H9 (cell line): ENCODE measurements at regions not wholly inside any gene's neighbourhood (a gene's known extent, or its start where the extent isn't known, plus 50 kb on each side); places are given as distances from the start of the nearest gene placed in this dataset.

ENCODE experiments used
- DNase-seq: peaks from one replicate; pipeline ENCODE4 v3.0.0-alpha.2; 2017
- H2AFZ ChIP-seq: one replicate; pipeline ENCODE4 v1.6.1; 2013; ENCODE audit warnings: mild to moderate bottlenecking, low read length, control low read depth, moderate library complexity
- H2AK5ac ChIP-seq: 2 replicates; pipeline ENCODE4 v1.6.1; 2013; ENCODE audit warnings: low read length, control low read depth, mixed read lengths; ENCODE audit not compliant: insufficient read length
- H2BK120ac ChIP-seq: one replicate; pipeline ENCODE4 v1.6.1; 2013; ENCODE audit warnings: low read depth, mild to moderate bottlenecking, low read length, control low read depth, inconsistent platforms; ENCODE audit not compliant: poor library complexity, severe bottlenecking
- H2BK12ac ChIP-seq: 2 replicates; pipeline ENCODE4 v1.6.1; 2013; ENCODE audit warnings: low read length, control low read depth, mixed read lengths, low read depth; ENCODE audit not compliant: insufficient read length
- H2BK15ac ChIP-seq: 2 replicates; pipeline ENCODE4 v1.6.1; 2013; ENCODE audit warnings: low read depth, low read length, control low read depth
- H2BK20ac ChIP-seq: one replicate; pipeline ENCODE4 v1.6.1; 2013; ENCODE audit warnings: low read depth, mild to moderate bottlenecking, low read length, control low read depth, inconsistent platforms; ENCODE audit not compliant: poor library complexity, severe bottlenecking
- H2BK5ac ChIP-seq: 2 replicates; pipeline ENCODE4 v1.6.1; 2013; ENCODE audit warnings: low read length, control low read depth, mixed read lengths; ENCODE audit not compliant: insufficient read length
- H3K14ac ChIP-seq: 2 replicates; pipeline ENCODE4 v1.6.1; 2013; ENCODE audit warnings: low read length, control low read depth; ENCODE audit not compliant: insufficient read depth
- H3K18ac ChIP-seq: 2 replicates; pipeline ENCODE4 v1.6.1; 2013; ENCODE audit warnings: low read depth, mild to moderate bottlenecking, mixed read lengths, low read length, control low read depth; ENCODE audit not compliant: insufficient read length
- H3K23ac ChIP-seq: 2 replicates; pipeline ENCODE4 v1.6.1; 2013; ENCODE audit warnings: low read length, control low read depth, mixed read lengths, low read depth; ENCODE audit not compliant: insufficient read length
- H3K23me2 ChIP-seq: 2 replicates; pipeline ENCODE4 v1.6.1; 2013; ENCODE audit warnings: low read depth, mild to moderate bottlenecking, mixed read lengths, low read length, control low read depth; ENCODE audit not compliant: insufficient read length, poor library complexity, severe bottlenecking
- H3K27ac ChIP-seq: 2 replicates; pipeline ENCODE4 v1.5.1; 2013; ENCODE audit warnings: low read length, control low read depth, mixed read lengths, low read depth; ENCODE audit not compliant: insufficient read length
- H3K27me3 ChIP-seq: 2 replicates; pipeline ENCODE4 v1.6.1; 2013; ENCODE audit warnings: low read length, control low read depth, inconsistent platforms; ENCODE audit not compliant: insufficient read depth
- H3K4ac ChIP-seq: 2 replicates; pipeline ENCODE4 v1.6.1; 2013; ENCODE audit warnings: low read depth, mild to moderate bottlenecking, control low read depth, inconsistent platforms, low read length, moderate library complexity
- H3K4me1 ChIP-seq: 2 replicates; pipeline ENCODE4 v1.6.1; 2013; ENCODE audit warnings: low read length, control low read depth, inconsistent platforms; ENCODE audit not compliant: insufficient read depth
- H3K4me2 ChIP-seq: 2 replicates; pipeline ENCODE4 v1.6.1; 2013; ENCODE audit warnings: low read length, control low read depth, mixed read lengths; ENCODE audit not compliant: insufficient read length, insufficient read depth
- H3K56ac ChIP-seq: 2 replicates; pipeline ENCODE4 v1.6.1; 2013; ENCODE audit warnings: low read depth, mild to moderate bottlenecking, mixed read lengths, low read length, control low read depth; ENCODE audit not compliant: insufficient read length
- H3K79me1 ChIP-seq: 2 replicates; pipeline ENCODE4 v1.6.1; 2013; ENCODE audit warnings: low read depth, mild to moderate bottlenecking, moderate library complexity, low read length, control low read depth, inconsistent platforms; ENCODE audit not compliant: insufficient read depth, poor library complexity, severe bottlenecking
- H3K79me2 ChIP-seq: 2 replicates; pipeline ENCODE4 v1.6.1; 2013; ENCODE audit warnings: low read length, control low read depth, inconsistent platforms; ENCODE audit not compliant: insufficient read depth
- H3K9ac ChIP-seq: 2 replicates; pipeline ENCODE4 v1.6.1; 2013; ENCODE audit warnings: low read length, control low read depth, mixed read lengths; ENCODE audit not compliant: insufficient read length; ENCODE audit errors: extremely low read depth
- H3K9me3 ChIP-seq: one replicate; pipeline ENCODE4 v1.6.1; 2013; ENCODE audit warnings: low read depth, low read length, inconsistent platforms; ENCODE audit not compliant: control insufficient read depth
- H3T11ph ChIP-seq: one replicate; pipeline ENCODE4 v1.6.1; 2013; ENCODE audit warnings: mild to moderate bottlenecking, low read length, control low read depth, inconsistent platforms
- H4K20me1 ChIP-seq: one replicate; pipeline ENCODE4 v1.6.1; 2013; ENCODE audit not compliant: control insufficient read depth, insufficient read length, insufficient read depth
- H4K5ac ChIP-seq: 2 replicates; pipeline ENCODE4 v1.6.1; 2013; ENCODE audit warnings: low read depth, mild to moderate bottlenecking, mixed read lengths, low read length, control low read depth; ENCODE audit not compliant: insufficient read length
- H4K8ac ChIP-seq: replicated peaks from 2 replicates; pipeline ENCODE4 v1.6.1; 2013; ENCODE audit warnings: low read length, control low read depth, mixed read lengths, low read depth; ENCODE audit not compliant: insufficient read length
- H4K91ac ChIP-seq: 2 replicates; pipeline ENCODE4 v1.6.1; 2013; ENCODE audit warnings: low read depth, mild to moderate bottlenecking, moderate library complexity, mixed read lengths, low read length, control low read depth; ENCODE audit not compliant: insufficient read length
- H3K27ac Mint-ChIP-seq, 3 experiments: 2 replicates in 2 of 3; 3 replicates in 1 of 3; pipeline ENCODE4 v1.8.0; 2020 to 2021; ENCODE audit warnings: mixed read lengths in 3 of 3, mild to moderate bottlenecking in 1 of 3, moderate library complexity in 1 of 3
- H3K27me3 Mint-ChIP-seq: 2 replicates; pipeline ENCODE4 v1.8.0; 2021; ENCODE audit warnings: low read depth, mild to moderate bottlenecking, moderate library complexity, mixed read lengths
- H3K36me3 Mint-ChIP-seq, 3 experiments: 2 replicates in 2 of 3; 3 replicates in 1 of 3; pipeline ENCODE4 v1.8.0; 2020 to 2021; ENCODE audit warnings: low read depth in 3 of 3, mixed read lengths in 3 of 3; ENCODE audit not compliant: insufficient read depth in 1 of 3
- H3K4me1 Mint-ChIP-seq, 2 experiments: 2 replicates each; pipeline ENCODE4 v1.8.0; 2020; ENCODE audit warnings: mixed read lengths in 2 of 2
- H3K4me3 Mint-ChIP-seq, 2 experiments: 2 replicates in 1 of 2; 3 replicates in 1 of 2; pipeline ENCODE4 v1.8.0; 2020 to 2021; ENCODE audit warnings: mild to moderate bottlenecking in 2 of 2, mixed read lengths in 2 of 2, moderate library complexity in 1 of 2
- H3K9me3 Mint-ChIP-seq, 2 experiments: 2 replicates in 1 of 2; 3 replicates in 1 of 2; pipeline ENCODE4 v1.8.0; 2020; ENCODE audit warnings: mild to moderate bottlenecking in 2 of 2, mixed read lengths in 2 of 2, moderate library complexity in 1 of 2
- WGBS: extraction: QIAGEN DNeasy Blood & Tissue Kit; methylation state at CpG from one replicate; pipeline ENCODE4 v1.1.7; 2013; ENCODE audit warnings: missing lambda C conversion rate, low lambda C conversion rate, mixed read lengths; ENCODE audit not compliant: insufficient read length; ENCODE audit errors: extremely low coverage; 5-methylcytosine and 5-hydroxymethylcytosine counted together
- TF ChIP-seq, protein P1 (sequence below): fragments of 200-600 bp; sonication (generic); conservative IDR thresholded peaks from 3 replicates; pipeline ENCODE4 v1.8.0; 2021; ENCODE audit warnings: antibody characterized with exemption, mild to moderate bottlenecking

DNA sequence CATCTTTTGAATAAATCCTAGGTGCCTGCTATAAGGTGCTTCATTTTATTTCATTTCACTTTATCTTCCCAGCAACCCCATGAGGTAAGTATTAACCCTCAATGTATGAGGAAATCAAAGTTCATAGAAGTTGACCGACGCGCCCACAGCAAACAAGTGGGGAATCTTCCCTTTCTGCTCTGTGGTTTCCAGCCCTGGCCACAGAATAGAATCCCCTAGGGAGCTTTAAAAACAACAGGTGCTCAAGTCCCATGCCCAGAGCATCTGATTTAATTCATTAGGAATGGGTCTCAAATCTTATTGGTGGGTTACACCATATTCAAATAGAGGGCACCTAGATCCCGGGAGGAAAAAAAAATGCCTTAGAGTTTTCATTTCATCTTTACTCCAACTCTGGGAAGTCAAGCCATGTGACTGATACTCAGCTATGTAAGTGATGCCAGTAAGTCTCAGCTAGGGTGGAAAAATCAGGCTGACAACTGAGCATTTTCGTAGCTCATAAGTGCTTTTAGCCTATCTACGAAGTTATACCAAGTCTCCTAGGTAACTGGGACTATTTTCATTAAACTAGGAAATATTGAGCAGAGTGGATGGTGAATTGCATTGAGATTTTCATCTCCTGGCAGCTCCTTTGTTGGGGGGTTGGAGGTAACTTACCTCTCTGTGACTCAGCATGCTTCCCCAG lies 353.4 kb upstream of the SLC30A5 start:
- Histone ChIP-seq H2BK12ac (no peak overlapping the region), H3K27me3 (no peaks in the 10 kb centered on the region), H3K23me2 (no peaks in the 10 kb centered on the region), H3K4ac (no peak overlapping the region), H3K79me2 (no peaks in the 10 kb centered on the region), H2AK5ac (no peak overlapping the region), H4K20me1 (no peaks in the 10 kb centered on the region), H4K91ac (no peak overlapping the region), H3K9me3 (no peaks in the 10 kb centered on the region), H3K4me1 (no peaks in the 10 kb centered on the region), H2BK20ac (no peak overlapping the region), H2AFZ (no peak overlapping the region), H3K27ac (no peak overlapping the region), H3K23ac (no peak overlapping the region), H3K56ac (no peak overlapping the region), H3K79me1 (no peaks in the 10 kb centered on the region), H3K18ac (no peak overlapping the region), H3K14ac (no peak overlapping the region), H4K5ac (no peak overlapping the region), H2BK5ac (no peak overlapping the region), H2BK120ac (no peak overlapping the region), H3K9ac (no peak overlapping the region), H3K4me2 (no peak overlapping the region), H4K8ac (no peak overlapping the region), H2BK15ac (no peak overlapping the region), H3T11ph (no peak overlapping the region)
- DNase-seq: no peak
- Mint-ChIP-seq H3K36me3 (no peaks in the 10 kb centered on the region), H3K4me3 (no peak overlapping the region), H3K27me3 (no peaks in the 10 kb centered on the region; the same call in none of the 2 replicates), H3K9me3 (no peaks in the 10 kb centered on the region), H3K4me1 (0 out of 4 replicates have a peak, but pooled peaks cover 0 to 2% of the 10 kb centered on the region in 2 experiments), H3K27ac (no peak overlapping the region)
- TF ChIP-seq, protein P1, sequence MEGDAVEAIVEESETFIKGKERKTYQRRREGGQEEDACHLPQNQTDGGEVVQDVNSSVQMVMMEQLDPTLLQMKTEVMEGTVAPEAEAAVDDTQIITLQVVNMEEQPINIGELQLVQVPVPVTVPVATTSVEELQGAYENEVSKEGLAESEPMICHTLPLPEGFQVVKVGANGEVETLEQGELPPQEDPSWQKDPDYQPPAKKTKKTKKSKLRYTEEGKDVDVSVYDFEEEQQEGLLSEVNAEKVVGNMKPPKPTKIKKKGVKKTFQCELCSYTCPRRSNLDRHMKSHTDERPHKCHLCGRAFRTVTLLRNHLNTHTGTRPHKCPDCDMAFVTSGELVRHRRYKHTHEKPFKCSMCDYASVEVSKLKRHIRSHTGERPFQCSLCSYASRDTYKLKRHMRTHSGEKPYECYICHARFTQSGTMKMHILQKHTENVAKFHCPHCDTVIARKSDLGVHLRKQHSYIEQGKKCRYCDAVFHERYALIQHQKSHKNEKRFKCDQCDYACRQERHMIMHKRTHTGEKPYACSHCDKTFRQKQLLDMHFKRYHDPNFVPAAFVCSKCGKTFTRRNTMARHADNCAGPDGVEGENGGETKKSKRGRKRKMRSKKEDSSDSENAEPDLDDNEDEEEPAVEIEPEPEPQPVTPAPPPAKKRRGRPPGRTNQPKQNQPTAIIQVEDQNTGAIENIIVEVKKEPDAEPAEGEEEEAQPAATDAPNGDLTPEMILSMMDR: no peak
- WGBS: no CpG with 5 or more reads among the region's 6 CpGs
